Fibroblast of lung (primary cell): ENCODE measurements at regions not wholly inside any gene's neighbourhood (a gene's known extent, or its start where the extent isn't known, plus 50 kb on each side); places are given as distances from the start of the nearest gene placed in this dataset.

ENCODE experiments used
- EZH2 ChIP-seq: IDR thresholded peaks from 2 replicates; pipeline ENCODE4 v1.5.1; 2012; ENCODE audit warnings: low read length, control low read depth, mild to moderate bottlenecking; ENCODE audit errors: missing control alignments
- TF ChIP-seq, protein P1 (sequence below), 2 donors: IDR thresholded peaks in 1 of 2; conservative IDR thresholded peaks in 1 of 2; 1 replicate in 1 of 2; 2 replicates in 1 of 2; pipeline ENCODE4 v1.5.1; 2011 to 2012; ENCODE audit warnings: low read length in 2 of 2, control low read depth in 1 of 2, inconsistent platforms in 1 of 2, low read depth in 1 of 2, mild to moderate bottlenecking in 1 of 2

DNA sequence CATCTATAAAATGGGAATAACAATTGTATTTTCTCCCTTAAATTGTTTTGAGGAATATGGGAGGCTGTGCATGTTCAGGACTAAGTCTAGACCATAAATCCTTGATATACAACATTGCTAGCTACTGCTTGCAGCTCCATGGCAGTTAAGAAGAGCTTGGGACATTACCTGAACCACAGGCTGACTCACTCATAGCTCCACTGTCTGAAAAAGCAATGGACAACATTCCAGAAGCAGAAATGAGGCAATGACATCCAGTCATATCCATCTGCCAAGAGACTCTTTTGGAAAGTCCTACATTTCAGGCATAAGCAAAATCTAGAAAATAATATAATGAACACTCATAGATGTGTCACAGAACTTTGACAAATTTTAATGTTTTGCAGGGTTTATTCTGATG, 167.3 kb upstream of the LEF1 start:
- TF ChIP-seq, protein P1, sequence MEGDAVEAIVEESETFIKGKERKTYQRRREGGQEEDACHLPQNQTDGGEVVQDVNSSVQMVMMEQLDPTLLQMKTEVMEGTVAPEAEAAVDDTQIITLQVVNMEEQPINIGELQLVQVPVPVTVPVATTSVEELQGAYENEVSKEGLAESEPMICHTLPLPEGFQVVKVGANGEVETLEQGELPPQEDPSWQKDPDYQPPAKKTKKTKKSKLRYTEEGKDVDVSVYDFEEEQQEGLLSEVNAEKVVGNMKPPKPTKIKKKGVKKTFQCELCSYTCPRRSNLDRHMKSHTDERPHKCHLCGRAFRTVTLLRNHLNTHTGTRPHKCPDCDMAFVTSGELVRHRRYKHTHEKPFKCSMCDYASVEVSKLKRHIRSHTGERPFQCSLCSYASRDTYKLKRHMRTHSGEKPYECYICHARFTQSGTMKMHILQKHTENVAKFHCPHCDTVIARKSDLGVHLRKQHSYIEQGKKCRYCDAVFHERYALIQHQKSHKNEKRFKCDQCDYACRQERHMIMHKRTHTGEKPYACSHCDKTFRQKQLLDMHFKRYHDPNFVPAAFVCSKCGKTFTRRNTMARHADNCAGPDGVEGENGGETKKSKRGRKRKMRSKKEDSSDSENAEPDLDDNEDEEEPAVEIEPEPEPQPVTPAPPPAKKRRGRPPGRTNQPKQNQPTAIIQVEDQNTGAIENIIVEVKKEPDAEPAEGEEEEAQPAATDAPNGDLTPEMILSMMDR (conservative IDR thresholded peaks at IDR 0.05 in 1 of 2, IDR thresholded peaks at IDR 0.05 in 1 of 2; ENCODE audit: low read depth in 1 of 2, low read length in 2 of 2): no peak
- no peak for TF ChIP-seq EZH2
